ENCODE measurements at regions not wholly inside any gene's neighbourhood (a gene's known extent, or its start where the extent isn't known, plus 50 kb on each side); places are given as distances from the start of the nearest gene placed in this dataset.
A peak's percentile ranks its signal among the peaks of the same experiment; 100 is the strongest.

- no peak for DNase-seq (ENCODE audit: low read depth, low spot score)
- H3K4me3 ChIP-seq (ENCODE audit: low read length) = peak overlapping the region; percentile 61
Observed at GRCh38 chr6:26194816-26195375, 107.7 kb downstream of the HFE start.

GRCh38 chr6:26195376-26195923 lies 108.2 kb downstream of the HFE start:
- peak overlapping the region; percentile 61 for H3K4me3 ChIP-seq (ENCODE audit: low read length)
- peak; percentile 97 for DNase-seq (ENCODE audit: low read depth, low spot score)

- peak overlapping the region; percentile 61 for H3K4me3 ChIP-seq (ENCODE audit: low read length)
- DNase-seq (ENCODE audit: low read depth, low spot score) = peak; percentile 62
Observed at GRCh38 chr6:26195924-26196845, 109.0 kb downstream of the HFE start.

GRCh38 chr6:26196846-26197635 lies 109.8 kb downstream of the HFE start:
- H3K4me3 ChIP-seq (ENCODE audit: low read length) = peak overlapping the region; percentile 61
- DNase-seq (ENCODE audit: low read depth, low spot score) = peak; percentile 98

- DNase-seq (ENCODE audit: low read depth, low spot score) = peak; percentile 58
Observed at GRCh38 chr6:26197636-26197932, 110.4 kb downstream of the HFE start.

GRCh38 chr6:26197933-26198721 lies 110.9 kb downstream of the HFE start:
- DNase-seq (ENCODE audit: low read depth, low spot score) = peak; percentile 64

More at GRCh38 chr6:26197636-26197932, 110.4 kb downstream of the HFE start:
- peak overlapping the region; percentile 61 for H3K4me3 ChIP-seq (ENCODE audit: low read length)

GRCh38 chr6:26198722-26199056 lies 111.5 kb downstream of the HFE start:
- peak; percentile 78 for DNase-seq (ENCODE audit: low read depth, low spot score)
- peak overlapping the region; percentile 61 for H3K4me3 ChIP-seq (ENCODE audit: low read length)

More at GRCh38 chr6:26197933-26198721, 110.9 kb downstream of the HFE start:
- peak overlapping the region; percentile 61 for H3K4me3 ChIP-seq (ENCODE audit: low read length)

- DNase-seq (ENCODE audit: low read depth, low spot score) = peak; percentile 99
- peak overlapping the region; percentile 61 for H3K4me3 ChIP-seq (ENCODE audit: low read length)
Observed at GRCh38 chr6:26199057-26199772, 112.0 kb downstream of the HFE start.

GRCh38 chr6:26199773-26200764 lies 112.8 kb downstream of the HFE start:
- H3K4me3 ChIP-seq (ENCODE audit: low read length) = peak overlapping the region; percentile 61
- DNase-seq (ENCODE audit: low read depth, low spot score) = no peak

GRCh38 chr6:26200918-26201721 lies 113.9 kb downstream of the HFE start:
- no peak for DNase-seq (ENCODE audit: low read depth, low spot score)
- no peak overlapping the region for H3K4me3 ChIP-seq (ENCODE audit: low read length)

- no peak overlapping the region for H3K4me3 ChIP-seq (ENCODE audit: low read length)
- DNase-seq (ENCODE audit: low read depth, low spot score) = no peak
Observed at GRCh38 chr6:26202201-26202611, 115.0 kb downstream of the HFE start.

GRCh38 chr6:26202811-26203583 lies 115.8 kb downstream of the HFE start:
- H3K4me3 ChIP-seq (ENCODE audit: low read length) = no peak overlapping the region
- no peak for DNase-seq (ENCODE audit: low read depth, low spot score)

GRCh38 chr6:26204332-26205160 lies 117.3 kb downstream of the HFE start:
- peak overlapping the region; percentile 65 for H3K4me3 ChIP-seq (ENCODE audit: low read length)
- DNase-seq (ENCODE audit: low read depth, low spot score) = peak; percentile 99

GRCh38 chr6:26205161-26205624 lies 118.0 kb downstream of the HFE start:
- peak; percentile 91 for DNase-seq (ENCODE audit: low read depth, low spot score)
- H3K4me3 ChIP-seq (ENCODE audit: low read length) = peak overlapping the region; percentile 65
